ENCODE measurements at regions not wholly inside any gene's neighbourhood (a gene's known extent, or its start where the extent isn't known, plus 50 kb on each side); places are given as distances from the start of the nearest gene placed in this dataset.
"Not testable (repeated sequence)": the region's sequence is repeated elsewhere in the genome, so short reads cannot be mapped to it uniquely, and the experiment has no call there.

DNA sequence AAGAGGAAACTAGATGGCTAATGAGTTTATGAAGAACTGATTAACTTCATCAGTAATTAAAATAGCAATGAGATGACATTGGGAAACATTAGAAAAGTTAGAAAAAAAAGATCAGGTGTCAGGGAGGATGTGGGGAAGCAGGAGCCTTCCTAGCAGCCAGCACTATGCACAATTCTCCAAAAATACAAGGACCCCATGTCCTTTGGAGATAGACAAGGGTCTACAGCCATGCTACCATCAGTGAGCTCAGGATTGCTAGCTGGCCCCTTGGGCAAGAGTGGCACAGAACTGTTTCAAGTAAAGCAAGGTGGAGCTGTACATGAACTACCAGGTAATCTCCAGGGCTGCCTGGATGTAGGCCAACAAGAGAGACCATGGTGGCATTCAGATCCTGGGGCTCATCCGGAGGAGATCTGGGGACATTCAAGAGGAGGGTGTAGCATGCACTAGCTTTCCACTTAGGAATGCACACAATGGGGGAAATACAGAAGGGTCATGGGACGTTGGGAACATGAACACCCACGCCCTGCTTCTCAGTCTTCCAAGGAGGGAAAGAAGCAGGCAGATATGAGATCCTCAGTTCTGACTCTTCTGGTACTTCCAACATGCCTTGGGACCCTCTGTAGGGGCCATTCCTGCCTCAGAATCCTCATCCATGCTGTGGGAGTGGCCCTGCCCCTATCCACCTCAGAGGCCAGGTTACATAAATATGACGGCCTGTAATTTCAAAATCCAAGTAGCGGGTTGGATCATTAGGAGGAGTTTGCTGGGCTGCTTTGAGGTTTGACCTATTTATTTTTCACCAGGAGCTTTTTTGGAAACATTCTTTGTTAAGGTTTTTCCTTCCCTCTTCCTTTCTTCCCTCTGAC is 82.2 kb upstream of the HABP2 start:
- no peak for DNase-seq (ENCODE audit: low read depth)

DNA sequence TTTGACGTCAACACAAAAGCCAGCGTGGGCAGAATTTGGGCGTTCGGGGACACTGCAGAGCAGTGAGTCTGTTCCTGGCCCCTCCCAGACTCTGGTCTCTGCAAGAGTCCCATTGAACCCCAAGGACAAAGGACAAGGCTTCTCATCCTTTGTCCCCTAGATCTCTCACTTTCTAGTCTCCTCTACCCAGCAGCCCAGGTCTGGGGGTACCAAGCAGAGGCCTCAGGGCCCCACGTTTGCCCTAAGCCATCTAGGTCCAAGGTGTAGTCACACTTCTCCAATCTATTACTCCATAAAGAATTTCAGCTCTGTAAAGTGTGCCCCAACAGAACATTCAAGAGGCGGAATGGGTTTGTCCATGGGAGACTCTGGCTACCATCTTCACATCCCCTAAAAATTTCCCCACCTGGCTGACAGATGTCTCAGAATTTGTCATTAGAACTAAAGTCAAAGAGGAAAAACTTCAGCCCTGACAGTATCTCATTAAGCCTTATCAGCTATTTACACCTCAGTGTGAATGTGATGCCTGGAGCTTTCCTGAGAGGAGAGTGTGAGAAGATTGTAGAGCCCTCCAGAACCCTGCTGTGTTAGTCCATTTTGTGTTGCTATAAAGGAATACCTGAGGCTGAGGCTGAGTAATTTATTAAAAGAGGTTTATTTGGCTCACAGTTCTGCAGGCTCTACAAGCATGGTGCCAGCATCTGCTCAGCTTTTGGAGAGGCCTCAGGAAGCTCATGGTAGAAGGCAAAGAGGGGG is 81.4 kb upstream of the HABP2 start:
- no peak for DNase-seq (ENCODE audit: low read depth)

DNA sequence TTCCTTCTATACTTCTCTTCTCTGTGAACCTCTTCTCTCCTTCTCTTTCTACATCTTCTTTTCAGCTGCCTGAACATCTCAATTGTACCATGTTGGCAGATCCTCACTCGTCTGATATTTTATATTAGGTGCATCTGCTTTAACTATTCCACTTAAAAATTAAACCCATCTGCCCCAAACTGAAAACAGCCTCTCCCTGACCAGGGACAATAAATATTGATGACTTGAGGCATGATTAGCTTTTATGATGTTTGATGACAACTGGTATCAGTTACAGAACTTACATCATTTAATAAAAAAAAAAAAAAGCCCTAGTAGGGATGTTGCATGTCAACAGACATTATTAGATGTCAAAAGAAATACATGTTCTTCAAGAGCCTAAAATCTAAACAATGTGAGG is 79.8 kb upstream of the HABP2 start:
- DNase-seq (ENCODE audit: low read depth), result no peak

DNA sequence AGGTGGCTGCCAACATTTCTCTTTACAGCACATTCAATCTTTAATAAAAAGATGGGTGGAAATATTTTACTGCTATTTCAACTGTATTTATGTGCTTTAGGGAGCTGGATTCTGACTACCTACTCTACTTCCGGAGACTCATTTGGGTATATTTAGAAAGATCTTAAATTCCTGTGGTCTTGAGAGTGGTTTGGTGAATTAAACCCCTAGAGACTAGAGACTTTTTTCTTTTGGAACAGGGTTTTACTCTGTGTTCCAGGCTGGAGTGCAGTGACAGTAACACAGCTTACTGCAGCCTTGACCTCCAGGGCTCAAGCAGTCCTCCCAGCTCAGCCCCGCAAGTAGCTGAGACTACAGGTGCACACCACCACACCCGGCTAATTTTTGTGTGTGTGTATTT is 79.0 kb upstream of the HABP2 start:
- DNase-seq (ENCODE audit: low read depth), result no peak

DNA sequence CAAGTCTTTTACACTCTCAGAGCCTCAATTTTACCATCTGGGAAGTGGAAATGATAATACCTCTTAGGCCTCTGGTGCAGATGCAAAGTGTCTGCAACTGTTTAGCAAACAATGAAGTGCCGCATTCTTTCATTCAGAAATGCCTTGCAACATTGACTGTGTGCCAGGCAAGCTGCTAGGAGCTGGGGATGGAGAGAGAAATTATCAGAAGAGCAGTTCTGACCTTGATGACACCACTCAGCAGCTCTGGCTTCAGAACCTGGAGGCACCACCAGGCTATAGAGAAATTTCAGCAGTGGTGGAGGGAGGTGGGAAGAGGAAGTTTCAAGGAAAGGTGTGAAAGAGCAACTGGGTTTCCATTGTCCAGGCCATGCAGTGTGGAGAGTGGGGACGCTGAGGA is 78.1 kb upstream of the HABP2 start:
- DNase-seq (ENCODE audit: low read depth), result no peak

DNA sequence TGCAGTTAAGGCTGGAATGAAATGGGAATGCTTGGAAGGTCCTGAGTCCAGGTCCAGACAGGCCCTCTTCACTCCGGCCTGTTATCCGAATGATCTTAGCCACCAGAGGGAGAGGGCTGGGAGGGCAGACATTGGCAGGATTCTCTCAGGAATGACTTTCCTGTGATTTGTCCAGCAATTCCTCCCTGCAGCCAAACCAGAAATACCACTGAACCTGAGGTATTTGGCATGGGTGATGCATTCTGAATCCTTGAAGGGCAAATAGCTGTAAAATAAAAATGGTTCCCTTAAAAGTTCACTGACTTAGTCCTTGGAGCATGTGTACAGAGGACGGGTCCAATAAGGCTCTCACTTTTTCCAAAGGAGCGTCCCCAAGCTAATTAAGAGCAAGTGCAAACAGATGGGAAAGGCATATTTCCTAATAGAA is 77.5 kb upstream of the HABP2 start:
- no peak for DNase-seq (ENCODE audit: low read depth)

DNA sequence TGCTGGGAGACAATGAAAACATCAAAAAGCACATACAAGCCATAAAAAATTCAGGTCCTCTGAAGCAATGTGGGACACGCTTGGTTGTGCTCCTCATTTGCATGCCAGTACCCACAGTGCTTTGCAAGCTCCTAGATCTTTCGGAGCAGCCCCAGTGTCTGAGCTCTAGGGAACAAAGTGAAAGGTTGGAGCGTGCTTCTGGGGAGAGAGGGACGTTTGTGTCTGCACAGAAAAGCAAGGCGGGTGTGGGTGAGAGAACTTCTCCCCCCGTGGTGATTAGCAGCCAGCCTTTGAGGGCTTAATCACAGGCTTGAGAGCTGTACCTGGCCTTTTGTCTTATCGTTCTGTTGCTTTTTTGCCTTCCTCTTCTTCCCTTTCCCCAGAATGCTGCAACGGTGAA is 76.7 kb upstream of the HABP2 start:
- DNase-seq (ENCODE audit: low read depth), result no peak

DNA sequence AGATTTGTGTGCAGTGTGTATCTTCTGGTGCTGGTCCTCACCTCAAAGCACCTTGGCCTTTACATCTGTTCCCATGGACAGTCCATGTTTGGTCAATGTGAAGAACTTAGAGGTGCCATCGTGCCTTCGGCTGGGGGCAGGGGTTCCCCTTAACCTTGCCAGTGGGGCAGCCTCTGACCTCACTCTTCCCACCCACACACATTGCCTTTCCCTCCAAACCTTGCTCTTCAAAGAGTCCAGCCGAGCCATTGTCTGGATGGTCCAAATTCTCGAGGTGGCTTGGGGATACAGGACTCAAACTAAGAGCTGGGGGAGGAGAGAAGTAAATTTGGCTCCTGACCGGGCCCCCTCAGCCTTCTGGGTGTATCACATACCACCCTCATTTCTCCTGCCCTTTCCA is 76.2 kb upstream of the HABP2 start:
- no peak for DNase-seq (ENCODE audit: low read depth)

DNA sequence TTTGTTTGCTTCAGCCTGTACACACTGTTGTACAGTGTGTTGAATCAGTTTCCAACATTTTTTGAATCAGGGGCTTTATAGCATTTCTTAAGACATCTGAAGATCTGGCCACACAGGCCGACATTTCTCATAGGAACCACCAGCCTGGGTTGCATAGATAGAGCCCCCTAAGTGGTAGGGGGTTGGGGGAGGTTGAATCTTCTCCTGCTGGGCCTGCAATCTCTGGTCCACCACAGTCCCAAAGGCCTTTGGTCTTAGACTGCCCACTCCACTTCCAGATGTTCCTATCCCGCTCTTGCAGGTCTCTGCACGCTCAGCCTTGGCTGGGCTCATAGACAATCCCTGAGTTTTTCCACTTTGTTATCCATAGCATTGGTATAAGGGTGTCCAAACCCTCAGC is 75.4 kb upstream of the HABP2 start:
- DNase-seq (ENCODE audit: low read depth), result no peak

DNA sequence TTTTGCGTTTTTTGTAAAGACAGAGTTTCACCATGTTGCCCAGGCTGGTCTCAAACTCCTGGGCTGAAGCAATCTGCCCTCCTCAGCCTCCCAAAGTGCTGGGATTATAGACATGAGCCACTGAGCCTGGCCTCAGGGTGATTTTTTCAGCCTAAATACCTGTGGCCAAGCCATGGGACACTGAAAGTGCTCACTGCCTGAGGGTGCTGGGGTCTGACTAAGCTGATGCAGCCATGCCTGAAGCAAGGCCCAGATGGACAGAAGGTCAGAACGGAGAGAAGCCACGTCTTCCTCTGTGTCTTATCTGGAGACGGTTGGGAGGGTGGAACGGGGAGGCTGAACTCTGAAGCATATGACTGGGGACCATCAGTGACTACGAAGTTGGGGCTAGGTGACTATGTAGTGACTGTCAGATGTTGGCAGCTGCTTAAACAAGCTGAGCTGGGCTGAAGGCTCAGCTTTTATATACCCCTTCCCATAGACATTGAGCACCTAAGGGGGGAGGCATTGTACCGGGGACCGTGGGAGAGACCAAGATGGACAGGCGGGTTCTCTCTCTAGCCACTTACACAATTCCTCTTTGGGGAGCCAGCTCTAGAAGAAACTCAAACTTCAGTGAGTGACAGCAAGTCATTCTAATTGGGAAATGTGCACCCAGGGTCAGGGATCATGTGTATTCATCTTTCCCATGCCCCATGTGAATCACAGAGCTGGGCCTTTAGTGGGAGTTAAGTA is 73.3 kb upstream of the HABP2 start:
- no peak for DNase-seq (ENCODE audit: low read depth)

DNA sequence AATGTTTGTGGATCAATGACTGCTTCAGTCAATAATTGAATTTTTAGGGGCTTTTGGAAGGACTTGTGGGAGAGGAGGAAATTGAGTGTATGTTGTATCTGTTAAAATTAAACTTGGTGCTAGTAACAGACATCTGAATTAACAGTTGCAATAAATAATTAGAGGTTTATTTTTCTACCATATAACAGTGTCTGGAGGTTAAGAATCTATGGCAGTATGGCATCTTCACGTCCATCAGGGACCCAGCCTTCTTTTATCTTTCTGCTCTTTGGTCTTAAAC is 72.8 kb upstream of the HABP2 start:
- no peak for DNase-seq (ENCODE audit: low read depth)

DNA sequence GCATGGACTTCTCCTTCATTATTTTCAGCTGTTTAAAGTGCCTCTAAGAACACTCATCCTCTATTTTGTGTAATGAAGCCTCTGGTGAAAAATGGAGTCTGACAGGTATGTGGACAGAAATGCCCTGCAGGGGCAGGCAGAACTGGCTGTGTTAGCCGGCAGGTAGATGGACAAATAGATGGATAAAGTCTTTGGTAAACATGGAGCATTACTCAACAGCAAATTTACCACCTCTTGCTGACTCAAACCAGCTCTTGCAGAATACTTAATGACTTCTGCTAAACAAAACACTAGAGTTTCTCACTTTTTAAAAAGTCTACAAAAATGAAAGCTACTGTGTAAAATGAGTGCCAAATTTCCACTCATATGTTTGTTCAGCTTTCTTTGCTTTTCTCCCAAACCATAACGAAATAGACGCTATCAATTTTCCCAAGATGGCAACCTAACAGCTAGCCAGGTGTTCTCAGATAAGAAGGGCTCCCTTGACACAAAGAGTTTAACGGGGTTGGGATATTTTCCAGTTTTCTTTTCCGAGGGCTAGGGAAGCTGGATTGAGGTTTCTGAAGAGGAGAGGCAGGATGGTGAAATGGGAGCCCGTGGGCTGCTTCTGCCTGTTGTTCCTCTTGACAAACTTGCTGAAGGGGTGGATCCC is 71.9 kb upstream of the HABP2 start:
- DNase-seq (ENCODE audit: low read depth), result no peak

DNA sequence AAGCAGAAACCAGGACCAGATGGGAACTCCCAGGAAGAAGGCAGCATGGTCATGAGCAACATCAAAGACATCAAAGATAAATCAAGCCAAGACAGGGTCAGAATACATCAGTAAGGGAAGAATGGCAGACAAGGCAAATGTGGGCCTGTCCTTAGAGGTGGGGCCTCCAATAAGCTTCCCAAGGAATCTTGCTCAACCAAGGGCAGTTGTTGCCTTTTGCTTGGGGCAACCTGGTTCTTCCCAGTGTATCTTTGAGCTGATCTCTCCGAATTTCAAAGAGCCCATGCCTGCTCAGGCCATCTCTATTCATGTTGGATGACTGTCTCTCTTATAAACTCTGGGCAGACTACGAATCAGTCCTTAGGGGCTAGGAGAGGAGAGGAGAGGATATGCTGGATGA is 68.4 kb upstream of the HABP2 start:
- no peak for DNase-seq (ENCODE audit: low read depth)

DNA sequence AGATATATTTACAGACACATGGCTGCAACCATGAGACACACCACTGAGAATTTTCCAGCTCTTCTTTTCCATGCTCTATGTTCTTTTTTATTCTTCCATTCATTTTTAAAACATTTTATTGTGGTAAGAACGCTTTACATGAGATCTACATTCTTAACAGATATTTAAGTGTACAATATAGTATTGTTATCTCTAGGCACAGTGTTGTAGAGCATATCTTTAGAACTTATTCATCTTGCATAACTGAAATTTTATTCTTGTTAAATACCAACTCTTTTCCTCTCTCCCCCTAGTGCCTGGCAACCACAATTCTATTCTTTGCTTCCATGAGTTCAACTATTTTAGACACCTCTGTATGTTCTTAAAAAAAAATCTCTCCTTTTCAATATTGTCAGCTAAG is 67.1 kb upstream of the HABP2 start:
- no peak for DNase-seq (ENCODE audit: low read depth)

DNA sequence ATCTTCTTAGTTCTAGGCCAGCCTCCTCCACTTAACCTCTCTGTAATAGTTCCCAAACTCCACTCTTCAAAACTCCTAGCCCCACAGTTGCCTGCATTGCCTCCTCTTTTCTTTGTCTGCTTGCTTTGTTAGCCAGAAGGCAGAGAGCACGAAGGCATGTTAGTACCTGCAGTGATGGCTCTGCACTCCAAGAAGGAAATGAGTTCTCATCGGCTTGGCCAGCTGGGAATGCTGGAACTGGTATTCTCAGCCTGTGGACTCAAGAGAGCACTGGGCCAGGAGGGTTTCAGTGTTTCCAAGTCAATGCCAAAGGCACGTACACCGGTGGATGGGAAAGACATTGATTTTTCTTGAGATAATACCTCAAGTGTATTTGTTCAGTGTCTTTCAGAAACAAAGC is 66.3 kb upstream of the HABP2 start:
- no peak for DNase-seq (ENCODE audit: low read depth)

DNA sequence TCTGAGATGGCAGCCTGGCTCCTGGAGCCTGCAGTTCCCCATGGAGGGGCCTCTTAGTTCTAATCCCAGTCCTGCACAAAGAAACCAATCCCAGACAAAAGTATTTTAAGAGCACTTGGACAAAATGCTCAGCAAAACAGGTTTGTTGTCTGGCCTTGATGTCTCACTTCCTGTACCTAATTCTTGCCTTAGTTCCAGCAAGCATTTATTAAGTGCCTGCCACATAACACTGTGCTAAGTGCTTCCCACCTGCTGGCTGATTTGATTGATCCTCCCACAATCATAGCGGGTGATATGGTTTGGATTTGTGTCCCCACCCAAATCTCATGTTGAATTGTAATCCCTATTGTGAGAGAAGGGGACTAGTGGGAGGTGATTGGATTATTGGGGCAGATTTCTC is 65.7 kb upstream of the HABP2 start:
- no peak for DNase-seq (ENCODE audit: low read depth)

DNA sequence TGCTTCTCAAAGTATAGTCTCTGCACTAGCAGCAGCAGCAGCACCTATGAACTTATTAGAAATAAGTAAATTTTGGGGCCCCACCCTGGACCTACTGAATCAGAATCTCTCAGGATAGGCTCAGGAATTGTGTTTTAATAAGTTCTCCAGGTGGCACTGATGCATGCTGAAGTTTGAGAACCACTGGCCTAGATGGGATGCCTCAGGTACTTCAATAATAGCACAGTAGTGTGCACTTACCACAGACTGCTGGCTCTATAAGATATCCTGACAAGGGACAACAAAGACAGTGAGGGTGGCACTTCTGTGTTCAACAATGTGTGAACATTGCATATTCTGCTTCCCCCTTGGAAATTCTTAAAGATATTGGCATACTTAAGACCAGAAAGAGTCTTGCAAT is 64.7 kb upstream of the HABP2 start:
- no peak for DNase-seq (ENCODE audit: low read depth)

DNA sequence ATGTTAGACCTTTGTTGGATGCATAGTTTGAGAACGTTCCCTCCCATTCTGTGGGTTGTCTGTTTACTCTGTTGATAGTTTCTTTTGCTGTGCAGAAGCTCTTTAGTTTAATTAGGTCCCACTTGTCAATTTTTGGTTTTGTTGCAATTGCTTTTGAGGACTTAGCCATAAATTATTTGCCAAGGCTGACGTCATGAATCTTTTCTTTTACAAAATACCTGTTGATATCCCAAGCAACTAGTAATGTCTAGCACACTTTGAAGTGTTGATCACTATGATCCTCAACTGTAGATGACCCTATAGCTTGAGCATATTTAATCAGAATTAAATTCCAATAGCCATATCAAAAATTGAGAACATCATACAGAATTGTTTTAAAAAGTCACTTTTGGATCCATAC is 63.3 kb upstream of the HABP2 start:
- DNase-seq (ENCODE audit: low read depth), result not testable (repeated sequence)

DNA sequence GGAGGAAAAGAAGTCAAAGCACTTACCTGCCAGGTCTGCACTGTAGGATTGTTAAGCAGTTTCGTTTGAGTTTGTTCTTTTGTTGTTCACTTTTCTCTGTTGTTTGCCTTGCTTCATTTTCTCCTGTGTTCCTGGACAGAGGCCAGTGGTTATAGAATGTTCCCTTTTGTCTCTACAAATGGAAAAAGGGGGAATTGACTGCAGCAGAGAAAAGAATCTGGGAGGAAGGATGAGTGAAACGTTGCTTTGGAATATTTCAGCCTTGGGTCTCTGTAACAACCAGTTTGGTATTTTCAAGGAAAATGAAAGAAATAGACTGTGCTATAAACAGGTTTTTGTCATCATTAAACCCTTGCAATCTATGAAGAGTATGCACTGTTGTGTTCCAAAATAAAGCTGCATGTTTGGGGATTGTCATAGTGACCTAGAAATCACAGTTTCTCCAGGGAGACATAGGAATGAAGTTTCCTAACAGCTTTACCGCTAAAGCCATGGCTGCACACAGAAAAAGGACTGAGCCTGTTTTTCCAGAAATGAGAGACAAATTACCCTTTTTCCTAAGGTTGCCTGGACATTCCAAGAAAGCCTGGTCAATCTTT is 60.8 kb upstream of the HABP2 start:
- no peak for DNase-seq (ENCODE audit: low read depth)

DNA sequence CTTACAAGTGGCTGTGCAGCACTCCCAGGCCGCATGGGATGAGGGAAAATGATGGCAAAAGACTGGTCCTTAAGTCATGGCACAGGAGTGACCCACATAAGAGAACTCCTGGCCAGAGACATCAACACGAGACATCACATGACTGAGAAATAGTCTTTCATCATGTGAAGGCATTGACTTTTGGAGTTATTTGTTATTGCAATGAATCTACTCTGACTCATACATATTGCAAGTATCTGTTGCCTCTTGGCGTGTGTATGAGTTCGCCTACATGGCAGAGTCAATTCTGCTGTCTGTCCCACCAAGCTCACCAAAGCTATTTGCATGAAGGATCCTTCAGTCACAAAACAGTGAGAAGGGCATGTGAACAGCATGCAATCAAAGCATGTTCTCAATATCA is 59.7 kb upstream of the HABP2 start:
- no peak for DNase-seq (ENCODE audit: low read depth)

DNA sequence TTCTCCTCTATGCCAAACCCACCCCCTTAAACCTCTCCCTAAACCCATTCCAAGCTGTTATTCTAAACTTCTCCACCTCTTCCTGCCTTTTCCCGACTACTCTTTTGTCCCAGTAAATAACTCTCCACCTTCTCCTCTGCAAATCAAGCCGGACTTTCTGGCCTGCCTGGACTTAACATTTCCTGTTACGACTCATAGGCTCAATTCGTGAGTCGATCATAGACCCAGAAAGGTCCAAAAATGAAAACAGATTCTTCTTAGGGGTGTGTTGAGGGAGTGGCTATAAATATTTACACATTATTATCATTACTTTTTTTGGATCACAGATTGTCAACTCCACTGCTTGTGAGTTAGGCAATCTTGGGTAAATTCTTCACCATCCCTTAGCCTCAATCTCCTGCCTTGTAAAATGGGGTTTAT is 59.0 kb upstream of the HABP2 start:
- no peak for DNase-seq (ENCODE audit: low read depth)

DNA sequence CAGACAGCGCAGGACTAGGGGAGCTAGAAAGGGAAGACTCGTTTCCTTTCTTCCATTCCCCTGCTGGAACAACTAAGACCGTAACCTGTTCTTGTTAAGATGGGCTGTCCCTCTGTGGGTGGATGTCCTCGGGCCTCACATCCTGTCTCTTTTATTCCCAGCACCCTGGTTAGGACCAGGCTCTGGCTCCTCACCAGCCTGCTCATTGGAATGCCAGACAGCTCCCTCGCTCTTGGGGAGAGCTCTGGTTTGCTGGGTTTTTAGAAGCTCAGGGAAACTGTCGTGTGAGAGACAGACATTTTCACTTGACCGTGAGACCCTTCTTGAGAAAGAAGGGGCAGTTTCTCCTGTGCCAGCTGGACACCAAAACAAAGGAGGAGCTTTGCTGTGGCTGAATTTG is 58.1 kb upstream of the HABP2 start:
- no peak for DNase-seq (ENCODE audit: low read depth)
